DOHH2 (cell line): ENCODE measurements at regions not wholly inside any gene's neighbourhood (a gene's known extent, or its start where the extent isn't known, plus 50 kb on each side); places are given as distances from the start of the nearest gene placed in this dataset.

Experiments
- CTCF ChIP-seq: fragments of 200-600 bp; sonication (generic); IDR thresholded peaks from one replicate; pipeline ENCODE4 v1.5.1; 2014; ENCODE audit warnings: antibody characterized with exemption, mild to moderate bottlenecking, low read depth, low read length; ENCODE audit not compliant: poor library complexity, severe bottlenecking
- EZH2phosphoT487 ChIP-seq: fragments of 200-600 bp; sonication (generic); IDR thresholded peaks from 2 replicates; pipeline ENCODE4 v1.6.1; 2017; ENCODE audit warnings: borderline replicate concordance, mild to moderate bottlenecking, antibody characterized with exemption, low read length, moderate library complexity, mixed read lengths

GRCh38 chr22:27283240-27283639, 518.3 kb downstream of the MN1 start:
- TF ChIP-seq CTCF (no peak), EZH2phosphoT487 (no peak)
